Transverse colon (tissue), 3 donors: ENCODE measurements at regions not wholly inside any gene's neighbourhood (a gene's known extent, or its start where the extent isn't known, plus 50 kb on each side); places are given as distances from the start of the nearest gene placed in this dataset.

Experiments used
- POLR2A ChIP-seq: fragments of 450-650 bp; IDR thresholded peaks from one replicate; pipeline ENCODE4 v1.6.1; 2016; ENCODE audit warnings: antibody characterized with exemption, mild to moderate bottlenecking, moderate library complexity
- TF ChIP-seq, protein P1 (sequence below), 5 experiments: fragments of 200-600 bp in 3 of 5; fragments of 450-650 bp in 2 of 5; sonication (generic) in 3 of 5; IDR thresholded peaks; 1 replicate in 2 of 5; 2 replicates in 3 of 5; pipeline ENCODE4 v1.5.1; 2016 to 2017; ENCODE audit warnings: antibody characterized with exemption in 5 of 5, inconsistent platforms in 3 of 5, mild to moderate bottlenecking in 2 of 5, moderate library complexity in 1 of 5

DNA sequence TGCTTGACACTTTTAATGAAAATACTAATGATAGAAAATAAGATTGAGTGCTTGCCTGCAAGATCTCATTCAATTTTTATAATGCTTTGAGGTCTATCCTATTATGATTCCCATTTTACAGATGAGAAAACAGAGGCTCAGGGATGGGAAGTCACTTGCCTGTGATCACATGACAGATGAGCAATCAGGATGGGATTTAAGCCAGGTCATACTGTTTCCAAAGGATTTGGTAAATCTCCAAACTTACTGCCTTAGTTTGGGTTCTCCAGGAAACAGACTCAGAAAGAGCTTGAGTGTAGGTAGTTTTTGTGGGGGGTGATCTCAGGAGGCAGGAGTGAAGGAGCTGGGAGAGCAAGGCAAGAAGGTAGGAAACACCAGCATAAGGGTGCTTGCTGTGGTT lies 456.3 kb downstream of the MAFB start:
- TF ChIP-seq, protein P1, sequence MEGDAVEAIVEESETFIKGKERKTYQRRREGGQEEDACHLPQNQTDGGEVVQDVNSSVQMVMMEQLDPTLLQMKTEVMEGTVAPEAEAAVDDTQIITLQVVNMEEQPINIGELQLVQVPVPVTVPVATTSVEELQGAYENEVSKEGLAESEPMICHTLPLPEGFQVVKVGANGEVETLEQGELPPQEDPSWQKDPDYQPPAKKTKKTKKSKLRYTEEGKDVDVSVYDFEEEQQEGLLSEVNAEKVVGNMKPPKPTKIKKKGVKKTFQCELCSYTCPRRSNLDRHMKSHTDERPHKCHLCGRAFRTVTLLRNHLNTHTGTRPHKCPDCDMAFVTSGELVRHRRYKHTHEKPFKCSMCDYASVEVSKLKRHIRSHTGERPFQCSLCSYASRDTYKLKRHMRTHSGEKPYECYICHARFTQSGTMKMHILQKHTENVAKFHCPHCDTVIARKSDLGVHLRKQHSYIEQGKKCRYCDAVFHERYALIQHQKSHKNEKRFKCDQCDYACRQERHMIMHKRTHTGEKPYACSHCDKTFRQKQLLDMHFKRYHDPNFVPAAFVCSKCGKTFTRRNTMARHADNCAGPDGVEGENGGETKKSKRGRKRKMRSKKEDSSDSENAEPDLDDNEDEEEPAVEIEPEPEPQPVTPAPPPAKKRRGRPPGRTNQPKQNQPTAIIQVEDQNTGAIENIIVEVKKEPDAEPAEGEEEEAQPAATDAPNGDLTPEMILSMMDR (IDR thresholded peaks at IDR 0.05), result no peak
- no peak for TF ChIP-seq POLR2A
